CD14-positive monocyte (primary cell): ENCODE measurements at regions not wholly inside any gene's neighbourhood (a gene's known extent, or its start where the extent isn't known, plus 50 kb on each side); places are given as distances from the start of the nearest gene placed in this dataset.

Experiments
- DNase-seq, 3 donors: peaks; one replicate each; pipeline ENCODE4 v3.0.0-alpha.2; 2011 to 2022
- H2AFZ ChIP-seq: 2 replicates; pipeline ENCODE4 v1.6.0; 2012; ENCODE audit warnings: mild to moderate bottlenecking, low read depth, low read length, inconsistent platforms; ENCODE audit not compliant: insufficient read depth, poor library complexity, severe bottlenecking
- H3K27ac ChIP-seq, 2 donors: 1 replicate in 1 of 2; 2 replicates in 1 of 2; pipeline ENCODE4 v1.5.1; 2012 to 2013; ENCODE audit warnings: low read length in 2 of 2, control low read depth in 1 of 2, inconsistent platforms in 1 of 2, low read depth in 1 of 2, mild to moderate bottlenecking in 1 of 2
- H3K27me3 ChIP-seq, 2 donors: one replicate each; pipeline versions ENCODE4 v1.6.0 to v1.6.1; 2011 to 2013; ENCODE audit warnings: low read length in 2 of 2; ENCODE audit not compliant: control insufficient read depth in 2 of 2, insufficient read depth in 2 of 2
- H3K36me3 ChIP-seq, 2 donors: replicated peaks in 1 of 2; 1 replicate in 1 of 2; 2 replicates in 1 of 2; pipeline versions ENCODE4 v1.5.1 to v1.6.1; 2012 to 2013; ENCODE audit warnings: low read length in 2 of 2, control low read depth in 1 of 2, inconsistent platforms in 1 of 2, mild to moderate bottlenecking in 1 of 2; ENCODE audit not compliant: insufficient read depth in 2 of 2, control insufficient read depth in 1 of 2
- H3K4me1 ChIP-seq, 2 donors: 1 replicate in 1 of 2; 2 replicates in 1 of 2; pipeline versions ENCODE4 v1.5.1 to v1.6.1; 2012 to 2013; ENCODE audit warnings: low read length in 2 of 2, control low read depth in 1 of 2, inconsistent platforms in 1 of 2, mild to moderate bottlenecking in 1 of 2, moderate library complexity in 1 of 2; ENCODE audit not compliant: insufficient read depth in 2 of 2, control insufficient read depth in 1 of 2
- H3K4me2 ChIP-seq: replicated peaks from 2 replicates; pipeline ENCODE3; 2012; ENCODE audit warnings: low read length, moderate library complexity, mild to moderate bottlenecking; ENCODE audit not compliant: poor library complexity, severe bottlenecking; ENCODE audit errors: extremely low read depth
- H3K4me3 ChIP-seq, 3 experiments: fragments of 200-600 bp in 1 of 3; sonication (generic) in 1 of 3; replicated peaks in 1 of 3; 1 replicate in 2 of 3; 2 replicates in 1 of 3; pipeline ENCODE4 v1.5.1; 2011 to 2013; ENCODE audit warnings: low read length in 3 of 3, mild to moderate bottlenecking in 3 of 3, control low read depth in 2 of 3, low read depth in 2 of 3, inconsistent platforms in 1 of 3, moderate library complexity in 1 of 3
- H3K79me2 ChIP-seq: 2 replicates; pipeline ENCODE4 v1.6.0; 2012; ENCODE audit warnings: mild to moderate bottlenecking, control low read depth, inconsistent platforms, low read length, moderate library complexity; ENCODE audit not compliant: insufficient read depth
- H3K9ac ChIP-seq: 2 replicates; pipeline ENCODE4 v1.6.0; 2017; ENCODE audit warnings: low read length, mild to moderate bottlenecking; ENCODE audit not compliant: insufficient read depth, poor library complexity, severe bottlenecking
- H3K9me3 ChIP-seq, 2 donors: replicated peaks in 1 of 2; 1 replicate in 1 of 2; 2 replicates in 1 of 2; pipeline versions ENCODE4 v1.5.1 to v1.6.1; 2012 to 2013; ENCODE audit warnings: low read length in 2 of 2, control low read depth in 1 of 2; ENCODE audit not compliant: control insufficient read depth in 1 of 2, insufficient read depth in 1 of 2
- H4K20me1 ChIP-seq: 2 replicates; pipeline ENCODE4 v1.6.0; 2012; ENCODE audit warnings: mild to moderate bottlenecking, low read length, control low read depth, moderate library complexity; ENCODE audit not compliant: insufficient read depth
- H3K27ac Mint-ChIP-seq, 7 donors: one replicate each; pipeline ENCODE4 v1.8.0; 2020; ENCODE audit warnings: mild to moderate bottlenecking in 7 of 7, mixed read lengths in 7 of 7, moderate library complexity in 6 of 7, inconsistent platforms in 2 of 7
- H3K27me3 Mint-ChIP-seq, 3 donors: one replicate each; pipeline ENCODE4 v1.8.0; 2021 to 2022; ENCODE audit warnings: low read depth in 3 of 3, mild to moderate bottlenecking in 3 of 3, mixed read lengths in 3 of 3, moderate library complexity in 3 of 3, inconsistent platforms in 1 of 3
- H3K36me3 Mint-ChIP-seq, 2 donors: one replicate each; pipeline ENCODE4 v1.8.0; 2020; ENCODE audit warnings: mixed read lengths in 2 of 2, inconsistent platforms in 1 of 2, mild to moderate bottlenecking in 1 of 2
- H3K4me1 Mint-ChIP-seq: one replicate; pipeline ENCODE4 v1.8.0; 2020; ENCODE audit warnings: mild to moderate bottlenecking, mixed read lengths
- H3K4me3 Mint-ChIP-seq, 2 donors: one replicate each; pipeline ENCODE4 v1.8.0; 2020; ENCODE audit warnings: mild to moderate bottlenecking in 2 of 2, mixed read lengths in 2 of 2, moderate library complexity in 1 of 2
- H3K9me3 Mint-ChIP-seq, 7 donors: one replicate each; pipeline ENCODE4 v1.8.0; 2020 to 2022; ENCODE audit warnings: mixed read lengths in 7 of 7, mild to moderate bottlenecking in 6 of 7, moderate library complexity in 6 of 7, inconsistent platforms in 2 of 7
- CTCF ChIP-seq: fragments of 200-600 bp; IDR thresholded peaks from one replicate; pipeline ENCODE4 v1.8.0; 2022; ENCODE audit warnings: antibody characterized with exemption, mild to moderate bottlenecking
- WGBS: methylation state at CpG from one replicate; pipeline ENCODE4 v1.1.5; 2013; ENCODE audit warnings: missing lambda C conversion rate; ENCODE audit not compliant: insufficient coverage; 5-methylcytosine and 5-hydroxymethylcytosine counted together
- intact Hi-C, 2 donors: fragments of 100-400 bp; cut with micrococcal nuclease; formaldehyde crosslinking; loops; one replicate each; pipeline versions ENCODE4 v1.15.0 to v1.15.1; 2023

GRCh38 chr5:136712628-136713027, 347.3 kb upstream of the TRPC7 start:
- no peak overlapping the region for H3K27ac Mint-ChIP-seq
- H3K9me3 Mint-ChIP-seq = peaks cover 0 to 9% (median 3%) of the 10 kb centered on the region in 7 donors
- H3K9me3 ChIP-seq = no peaks in the 10 kb centered on the region
- no peak overlapping the region for H3K9ac ChIP-seq
- H3K4me1 ChIP-seq = no peaks in the 10 kb centered on the region
- no peak overlapping the region for H2AFZ ChIP-seq
- no peaks in the 10 kb centered on the region for H3K36me3 ChIP-seq
- H3K4me1 Mint-ChIP-seq = no peaks in the 10 kb centered on the region
- no peak overlapping the region for H3K4me3 ChIP-seq
- H3K27me3 Mint-ChIP-seq = peaks cover 0 to 2% (median 0%) of the 10 kb centered on the region in 3 donors
- intact Hi-C loops = no loop called here
- no peaks in the 10 kb centered on the region for H3K36me3 Mint-ChIP-seq
- H3K27ac ChIP-seq = no peak overlapping the region
- H3K27me3 ChIP-seq = no peaks in the 10 kb centered on the region
- H3K79me2 ChIP-seq = no peaks in the 10 kb centered on the region
- no peaks in the 10 kb centered on the region for H4K20me1 ChIP-seq
- H3K4me3 Mint-ChIP-seq = no peak overlapping the region
- TF ChIP-seq CTCF = no peak
- DNase-seq = no peak
- no peak overlapping the region for H3K4me2 ChIP-seq

- no peak overlapping the region for H3K27ac Mint-ChIP-seq
- intact Hi-C loops = no loop called here
- H3K27ac ChIP-seq = no peak overlapping the region
- no peak overlapping the region for H2AFZ ChIP-seq
- H3K9me3 Mint-ChIP-seq = peaks cover 0 to 9% (median 3%) of the 10 kb centered on the region in 7 donors
- no peaks in the 10 kb centered on the region for H3K4me1 Mint-ChIP-seq
- no peaks in the 10 kb centered on the region for H3K79me2 ChIP-seq
- H3K4me3 ChIP-seq = no peak overlapping the region
- DNase-seq = no peak
- no peaks in the 10 kb centered on the region for H3K9me3 ChIP-seq
- H4K20me1 ChIP-seq = no peaks in the 10 kb centered on the region
- no peaks in the 10 kb centered on the region for H3K4me1 ChIP-seq
- H3K36me3 ChIP-seq = no peaks in the 10 kb centered on the region
- H3K9ac ChIP-seq = no peak overlapping the region
- peaks cover 0 to 2% (median 0%) of the 10 kb centered on the region in 3 donors for H3K27me3 Mint-ChIP-seq
- no peak for TF ChIP-seq CTCF
- WGBS = 100% methylated on average over 2 of the region's 3 CpGs
- no peaks in the 10 kb centered on the region for H3K27me3 ChIP-seq
- no peaks in the 10 kb centered on the region for H3K36me3 Mint-ChIP-seq
- H3K4me3 Mint-ChIP-seq = no peak overlapping the region
- H3K4me2 ChIP-seq = no peak overlapping the region
Observed at GRCh38 chr5:136710834-136711233, 345.5 kb upstream of the TRPC7 start.
